GM19438 (cell line): ENCODE measurements at regions not wholly inside any gene's neighbourhood (a gene's known extent, or its start where the extent isn't known, plus 50 kb on each side); places are given as distances from the start of the nearest gene placed in this dataset.
"Not testable (repeated sequence)": the region's sequence is repeated elsewhere in the genome, so short reads cannot be mapped to it uniquely, and the experiment has no call there.

Experiments
- ATAC-seq: cut with Tn5 transposase; IDR thresholded peaks from one replicate; pipeline ENCODE4 v1.9.1; 2021; ENCODE audit warnings: low read depth; ENCODE audit not compliant: unreplicated experiment

DNA sequence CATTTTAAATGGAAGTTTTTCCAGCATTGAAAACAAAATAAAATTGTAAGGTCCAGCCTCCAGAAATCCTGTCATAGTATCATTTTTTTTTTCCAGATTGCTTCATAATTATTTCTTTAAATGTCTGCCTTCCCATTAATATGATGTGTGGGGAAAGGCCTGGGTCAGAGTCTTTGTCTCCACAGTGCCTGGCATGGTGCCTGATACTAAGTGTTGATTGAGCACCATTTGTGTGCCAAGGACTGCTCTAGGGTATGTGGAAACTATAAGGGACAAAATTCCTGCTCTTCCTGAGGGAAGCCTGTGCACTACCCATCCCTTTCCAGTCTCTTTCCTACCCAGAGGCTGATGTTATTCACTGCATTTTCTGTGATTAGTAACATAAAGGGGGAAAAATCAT lies 53.1 kb upstream of the BEND4 start:
- ATAC-seq = no peak

DNA sequence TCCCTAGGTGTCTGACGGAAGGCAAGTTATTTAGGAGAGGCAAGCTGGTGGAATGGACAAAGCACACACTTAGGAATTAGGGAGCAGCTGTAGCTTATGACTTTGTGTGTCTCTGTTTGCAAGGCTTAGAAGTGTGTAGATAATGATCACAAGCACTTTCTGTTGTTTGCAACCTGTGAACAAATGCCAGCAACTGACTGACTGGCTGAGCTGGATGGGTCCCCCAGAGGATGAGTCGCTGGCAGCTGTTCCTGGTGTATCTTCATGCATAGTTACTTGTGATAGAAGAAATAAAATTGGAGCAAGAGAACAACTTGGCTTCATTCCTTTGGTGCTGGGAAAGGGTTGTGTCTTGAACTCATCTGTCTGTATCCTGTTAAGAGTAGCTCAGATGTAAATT lies 64.2 kb upstream of the BEND4 start:
- ATAC-seq = no peak

- ATAC-seq = no peak
These were observed 72.8 kb upstream of the BEND4 start for GRCh38 chr4:42225286-42225685.

GRCh38 chr4:42234817-42235216 lies 82.4 kb upstream of the BEND4 start:
- no peak for ATAC-seq

GRCh38 chr4:42235304-42236021 lies 83.0 kb upstream of the BEND4 start:
- no peak for ATAC-seq

GRCh38 chr4:42237010-42237409 lies 84.6 kb upstream of the BEND4 start:
- ATAC-seq = no peak

GRCh38 chr4:42237451-42237850 lies 85.0 kb upstream of the BEND4 start:
- ATAC-seq = no peak

GRCh38 chr4:42248972-42249371 lies 96.5 kb upstream of the BEND4 start:
- no peak for ATAC-seq

DNA sequence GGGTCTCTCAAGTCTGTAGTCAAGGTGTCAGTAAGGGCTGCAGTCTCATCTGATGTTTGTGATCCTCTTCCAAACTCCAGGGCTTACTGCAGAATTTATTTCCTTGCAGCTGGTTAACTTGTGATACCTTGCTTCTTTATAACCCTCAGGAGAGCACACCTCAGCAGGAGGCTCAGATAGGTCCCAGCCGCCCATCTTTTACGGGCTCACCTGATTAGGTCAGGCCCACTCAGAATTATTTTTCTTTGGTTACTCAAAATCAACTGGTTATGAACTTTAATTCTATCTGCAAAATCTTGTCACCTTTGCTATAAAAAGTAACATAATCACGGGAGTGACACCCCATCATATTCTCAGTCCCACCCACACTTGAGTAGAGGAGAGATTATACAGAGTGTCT lies 99.9 kb upstream of the BEND4 start:
- no peak for ATAC-seq

GRCh38 chr4:42257645-42258044 lies 105.2 kb upstream of the BEND4 start:
- ATAC-seq = not testable (repeated sequence)

DNA sequence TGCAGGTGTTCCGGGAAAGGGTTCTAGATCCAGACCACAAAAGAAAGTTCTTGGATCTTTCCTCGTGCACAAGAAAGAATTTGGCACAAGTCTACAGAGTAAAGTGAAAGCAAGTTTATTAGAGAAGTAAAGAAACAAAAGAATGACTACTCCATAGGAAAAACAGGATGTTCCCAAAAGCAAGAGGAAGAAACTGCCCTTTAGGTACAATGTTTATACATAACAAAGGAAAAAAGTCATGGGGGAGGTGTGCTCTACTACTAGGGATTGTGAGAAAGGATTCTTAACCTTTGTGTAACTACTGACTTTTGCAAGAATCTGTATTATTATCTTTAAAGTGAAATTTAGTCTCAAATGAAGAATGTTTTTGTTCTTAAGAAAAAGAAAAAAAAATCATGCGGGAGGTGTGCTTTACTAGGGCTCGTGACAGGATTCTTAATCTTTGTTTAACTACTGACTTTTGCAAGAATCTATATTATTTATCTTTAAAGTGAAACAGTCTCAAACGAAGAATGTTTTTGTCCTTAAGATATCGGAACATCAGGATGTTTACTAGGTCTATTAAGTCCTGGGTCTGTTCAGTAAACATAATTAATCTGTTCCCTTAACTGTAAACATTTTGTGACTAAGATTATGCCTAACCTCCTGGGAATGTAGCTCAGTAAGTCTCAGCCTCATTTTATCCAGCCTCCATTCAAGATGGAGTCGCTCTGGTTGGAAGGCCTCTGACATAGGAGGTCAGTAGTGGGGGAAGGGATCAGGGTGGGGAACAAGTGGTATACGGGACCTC lies 110.4 kb upstream of the BEND4 start:
- no peak for ATAC-seq

- no peak for ATAC-seq
These were observed 113.5 kb upstream of the BEND4 start for GRCh38 chr4:42265782-42266602.

DNA sequence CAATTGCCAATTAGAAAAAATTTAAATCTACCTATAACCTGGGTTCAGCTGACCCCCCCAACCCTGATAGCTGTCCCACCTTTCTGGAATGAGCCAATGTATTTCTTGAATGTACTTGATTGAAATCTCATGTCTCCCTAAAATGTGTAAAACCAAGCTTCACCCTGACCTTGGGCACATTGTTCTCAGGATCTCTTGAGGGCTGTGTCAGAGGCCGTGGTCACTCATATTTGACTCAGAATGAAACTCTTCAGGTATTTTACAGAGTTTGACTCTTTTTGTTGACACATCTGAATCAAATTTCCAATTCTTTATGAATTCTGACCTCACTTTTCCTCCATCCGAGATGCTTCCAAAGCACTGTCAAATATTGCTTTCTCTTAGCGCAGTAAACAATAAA lies 115.3 kb upstream of the BEND4 start:
- no peak for ATAC-seq

GRCh38 chr4:42268824-42269223 lies 116.4 kb upstream of the BEND4 start:
- no peak for ATAC-seq

- ATAC-seq = no peak
These were observed 118.6 kb upstream of the BEND4 start for GRCh38 chr4:42271096-42271495.

DNA sequence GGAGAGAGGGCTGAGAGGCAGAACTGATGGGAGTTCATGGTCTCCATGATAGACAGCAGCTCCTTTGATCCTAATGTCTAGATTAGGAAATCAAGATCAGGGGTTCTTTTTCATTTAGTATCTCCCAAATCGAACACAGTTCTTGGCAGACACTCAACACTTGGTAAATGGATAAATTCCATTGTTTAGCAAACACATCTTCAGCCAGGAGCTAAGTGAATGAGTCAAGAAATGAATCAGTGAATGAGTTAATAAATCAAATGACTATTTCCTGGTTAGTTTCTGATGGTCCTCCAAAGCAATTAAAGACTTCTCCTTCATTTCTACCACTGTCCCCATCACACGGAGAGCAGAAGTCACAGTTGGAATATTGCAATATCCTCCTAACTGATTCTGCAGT lies 120.0 kb upstream of the SHISA3 start:
- no peak for ATAC-seq

GRCh38 chr4:42278709-42279324 lies 118.5 kb upstream of the SHISA3 start:
- ATAC-seq = no peak

- no peak for ATAC-seq
These were observed 116.8 kb upstream of the SHISA3 start for GRCh38 chr4:42280327-42281095.

- peak; percentile 51 for ATAC-seq
These were observed 115.8 kb upstream of the SHISA3 start for GRCh38 chr4:42281324-42282020.
